ENCODE measurements at regions not wholly inside any gene's neighbourhood (a gene's known extent, or its start where the extent isn't known, plus 50 kb on each side); places are given as distances from the start of the nearest gene placed in this dataset.

DNA sequence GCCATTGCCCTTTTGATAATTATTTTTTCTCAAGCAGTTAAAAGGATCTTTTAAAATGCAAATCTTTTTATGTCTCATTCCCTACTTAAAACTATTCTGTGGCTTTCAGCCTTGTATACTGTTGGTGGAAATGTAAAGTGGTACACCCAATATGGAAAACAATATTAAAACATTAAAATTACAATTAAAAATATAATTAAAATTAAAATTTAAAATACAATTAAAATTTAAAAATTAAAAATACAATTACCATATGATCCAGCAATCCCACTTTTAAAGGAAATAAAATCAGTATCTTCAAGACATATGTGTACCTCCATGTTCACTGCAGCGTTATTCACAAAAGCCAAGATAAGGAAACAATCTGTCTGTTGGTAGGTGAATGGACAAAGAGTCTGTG is 340.8 kb upstream of the TOM1L1 start:
- TF ChIP-seq EZH2phosphoT487 (IDR thresholded peaks at IDR 0.05; ENCODE audit: low read depth), result no peak
- TF ChIP-seq, protein P1, sequence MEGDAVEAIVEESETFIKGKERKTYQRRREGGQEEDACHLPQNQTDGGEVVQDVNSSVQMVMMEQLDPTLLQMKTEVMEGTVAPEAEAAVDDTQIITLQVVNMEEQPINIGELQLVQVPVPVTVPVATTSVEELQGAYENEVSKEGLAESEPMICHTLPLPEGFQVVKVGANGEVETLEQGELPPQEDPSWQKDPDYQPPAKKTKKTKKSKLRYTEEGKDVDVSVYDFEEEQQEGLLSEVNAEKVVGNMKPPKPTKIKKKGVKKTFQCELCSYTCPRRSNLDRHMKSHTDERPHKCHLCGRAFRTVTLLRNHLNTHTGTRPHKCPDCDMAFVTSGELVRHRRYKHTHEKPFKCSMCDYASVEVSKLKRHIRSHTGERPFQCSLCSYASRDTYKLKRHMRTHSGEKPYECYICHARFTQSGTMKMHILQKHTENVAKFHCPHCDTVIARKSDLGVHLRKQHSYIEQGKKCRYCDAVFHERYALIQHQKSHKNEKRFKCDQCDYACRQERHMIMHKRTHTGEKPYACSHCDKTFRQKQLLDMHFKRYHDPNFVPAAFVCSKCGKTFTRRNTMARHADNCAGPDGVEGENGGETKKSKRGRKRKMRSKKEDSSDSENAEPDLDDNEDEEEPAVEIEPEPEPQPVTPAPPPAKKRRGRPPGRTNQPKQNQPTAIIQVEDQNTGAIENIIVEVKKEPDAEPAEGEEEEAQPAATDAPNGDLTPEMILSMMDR (IDR thresholded peaks at IDR 0.05; ENCODE audit: low read depth, low read length), result no peak
- no peaks in the 10 kb centered on the region for H3K36me3 ChIP-seq (replicated peaks; ENCODE audit: low read depth, low read length)

DNA sequence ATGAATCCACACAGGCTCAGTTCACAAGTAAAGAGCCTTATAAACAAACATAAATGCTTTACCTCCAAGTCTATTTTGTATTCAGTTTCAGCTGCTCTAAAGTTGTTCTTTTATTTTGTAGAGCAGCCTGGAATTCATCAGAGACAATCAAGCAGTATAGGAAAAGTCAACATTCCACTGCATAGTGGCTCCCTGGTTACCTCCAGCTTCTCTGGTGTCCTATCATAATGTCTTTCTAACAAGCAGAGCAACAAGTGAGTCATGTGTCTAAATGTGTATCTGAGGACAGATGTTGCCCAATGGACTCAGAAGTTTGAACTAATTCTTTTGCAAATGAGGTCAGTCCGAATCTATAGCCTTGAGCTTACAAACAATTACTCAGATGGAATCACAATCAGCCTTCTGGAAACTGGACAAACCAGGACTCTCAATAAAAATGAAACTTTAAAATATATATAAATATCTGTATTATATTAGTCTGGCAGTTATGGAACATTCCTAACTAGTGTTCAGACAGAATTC is 292.0 kb upstream of the TOM1L1 start:
- H3K4me3 ChIP-seq (ENCODE audit: low read length), result no peak overlapping the region
- no peak overlapping the region for H3K27ac ChIP-seq (ENCODE audit: low read length)
- no peaks in the 10 kb centered on the region for H3K79me2 ChIP-seq (ENCODE audit: low read length)
- H3K9ac ChIP-seq (ENCODE audit: low read length), result no peak overlapping the region
- H3K4me2 ChIP-seq (ENCODE audit: low read length), result no peak overlapping the region
- H3K36me3 ChIP-seq (replicated peaks; ENCODE audit: low read depth, low read length), result no peaks in the 10 kb centered on the region
- no peak overlapping the region for H2AFZ ChIP-seq (ENCODE audit: low read depth, low read length)
- TF ChIP-seq, protein P1 (IDR thresholded peaks at IDR 0.05; ENCODE audit: low read depth, low read length), result no peak
- no peak for TF ChIP-seq EZH2phosphoT487 (IDR thresholded peaks at IDR 0.05; ENCODE audit: low read depth)
- H3K4me1 ChIP-seq (ENCODE audit: low read length), result no peaks in the 10 kb centered on the region
- no peaks in the 10 kb centered on the region for H4K20me1 ChIP-seq (ENCODE audit: insufficient read depth, low read length)
- no peaks in the 10 kb centered on the region for H3K9me3 ChIP-seq (ENCODE audit: insufficient read depth, low read length)
- H3K27me3 ChIP-seq (ENCODE audit: low read depth, low read length), result no peaks in the 10 kb centered on the region

More for the DNA sequence above, 340.8 kb upstream of the TOM1L1 start:
- Histone ChIP-seq H3K4me3 (ENCODE audit: low read length) (no peak overlapping the region), H4K20me1 (ENCODE audit: insufficient read depth, low read length) (no peaks in the 10 kb centered on the region), H3K4me2 (ENCODE audit: low read length) (no peak overlapping the region), H2AFZ (ENCODE audit: low read depth, low read length) (no peak overlapping the region), H3K4me1 (ENCODE audit: low read length) (no peaks in the 10 kb centered on the region), H3K79me2 (ENCODE audit: low read length) (no peaks in the 10 kb centered on the region), H3K27ac (ENCODE audit: low read length) (no peak overlapping the region), H3K9me3 (ENCODE audit: insufficient read depth, low read length) (no peaks in the 10 kb centered on the region), H3K27me3 (ENCODE audit: low read depth, low read length) (no peaks in the 10 kb centered on the region), H3K9ac (ENCODE audit: low read length) (no peak overlapping the region)

DNA sequence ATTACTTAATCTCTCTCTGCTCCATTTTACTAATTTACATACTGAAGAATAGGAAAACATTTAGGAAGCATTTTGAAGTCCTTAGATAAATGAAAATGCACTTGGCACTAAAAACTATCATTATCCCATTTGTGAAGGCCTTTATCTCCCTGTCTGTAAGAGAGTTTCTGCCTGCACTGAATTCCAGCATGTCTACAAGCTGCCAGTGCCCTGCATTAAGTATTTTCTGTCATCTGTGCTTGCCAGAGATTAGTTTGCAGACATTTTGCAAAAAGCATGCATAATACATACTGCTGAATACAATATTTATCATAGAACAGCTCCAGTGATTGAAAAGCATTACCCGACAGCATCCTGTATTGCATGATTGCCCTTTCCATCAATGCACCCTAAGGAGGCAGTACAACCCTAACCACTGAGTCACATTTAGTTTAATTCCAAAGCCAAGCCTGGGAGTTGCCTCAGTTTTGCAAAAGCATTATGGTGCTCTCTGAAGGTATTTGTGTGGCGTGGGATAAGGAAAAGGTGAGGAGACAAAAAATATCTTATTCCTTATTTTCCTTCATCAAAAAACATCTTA is 280.2 kb upstream of the TOM1L1 start:
- H2AFZ ChIP-seq (ENCODE audit: low read depth, low read length), result no peak overlapping the region
- no peaks in the 10 kb centered on the region for H3K9me3 ChIP-seq (ENCODE audit: insufficient read depth, low read length)
- H3K36me3 ChIP-seq (replicated peaks; ENCODE audit: low read depth, low read length), result no peaks in the 10 kb centered on the region
- H3K4me1 ChIP-seq (ENCODE audit: low read length), result no peaks in the 10 kb centered on the region
- H3K4me2 ChIP-seq (ENCODE audit: low read length), result no peak overlapping the region
- H3K27ac ChIP-seq (ENCODE audit: low read length), result no peak overlapping the region
- no peaks in the 10 kb centered on the region for H4K20me1 ChIP-seq (ENCODE audit: insufficient read depth, low read length)
- H3K4me3 ChIP-seq (ENCODE audit: low read length), result no peak overlapping the region
- H3K79me2 ChIP-seq (ENCODE audit: low read length), result no peaks in the 10 kb centered on the region
- H3K27me3 ChIP-seq (ENCODE audit: low read depth, low read length), result no peaks in the 10 kb centered on the region
- no peak overlapping the region for H3K9ac ChIP-seq (ENCODE audit: low read length)
- TF ChIP-seq EZH2phosphoT487 (IDR thresholded peaks at IDR 0.05; ENCODE audit: low read depth), result no peak
- TF ChIP-seq, protein P1 (IDR thresholded peaks at IDR 0.05; ENCODE audit: low read depth, low read length), result no peak

DNA sequence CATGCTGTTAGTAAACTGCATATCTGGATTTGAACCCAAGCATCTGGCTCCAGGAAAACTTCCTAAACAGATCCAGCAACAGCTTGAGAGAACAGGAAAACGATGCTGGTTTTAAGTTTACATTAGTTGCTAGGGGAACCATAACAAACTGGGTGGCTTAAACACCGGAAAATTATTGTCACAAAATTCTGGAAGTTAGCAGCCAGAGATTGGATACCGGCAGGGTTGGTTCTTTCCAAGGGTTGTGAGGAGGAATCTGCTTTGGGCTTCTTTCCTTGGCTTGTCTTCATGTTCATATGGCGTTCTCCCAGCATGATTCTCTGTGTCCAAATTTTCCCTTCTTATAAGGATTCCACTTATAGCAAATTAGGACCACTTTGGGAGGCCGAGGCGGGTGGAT is 276.9 kb upstream of the TOM1L1 start:
- no peak for TF ChIP-seq EZH2phosphoT487 (IDR thresholded peaks at IDR 0.05; ENCODE audit: low read depth)
- TF ChIP-seq, protein P1 (IDR thresholded peaks at IDR 0.05; ENCODE audit: low read depth, low read length), result no peak
- Histone ChIP-seq H3K9me3 (ENCODE audit: insufficient read depth, low read length) (no peaks in the 10 kb centered on the region), H4K20me1 (ENCODE audit: insufficient read depth, low read length) (no peaks in the 10 kb centered on the region), H3K4me2 (ENCODE audit: low read length) (no peak overlapping the region), H3K4me3 (ENCODE audit: low read length) (no peak overlapping the region), H2AFZ (ENCODE audit: low read depth, low read length) (no peak overlapping the region), H3K27ac (ENCODE audit: low read length) (no peak overlapping the region), H3K36me3 (replicated peaks; ENCODE audit: low read depth, low read length) (no peaks in the 10 kb centered on the region), H3K79me2 (ENCODE audit: low read length) (no peaks in the 10 kb centered on the region), H3K9ac (ENCODE audit: low read length) (no peak overlapping the region), H3K27me3 (ENCODE audit: low read depth, low read length) (no peaks in the 10 kb centered on the region), H3K4me1 (ENCODE audit: low read length) (no peaks in the 10 kb centered on the region)

Data from OCI-LY3 (cell line).